ENCODE measurements at regions not wholly inside any gene's neighbourhood (a gene's known extent, or its start where the extent isn't known, plus 50 kb on each side); places are given as distances from the start of the nearest gene placed in this dataset.
A peak's percentile ranks its signal among the peaks of the same experiment; 100 is the strongest.

- DNase-seq (ENCODE audit: low read depth): no peak
- H3K4me3 ChIP-seq (ENCODE audit: low read depth, low read length): no peak overlapping the region
- TF ChIP-seq CTCF (IDR thresholded peaks at IDR 0.05; ENCODE audit: insufficient read depth, low read length): no peak
Observed at GRCh38 chr12:88951860-88952561, 371.7 kb upstream of the KITLG start.

GRCh38 chr12:88951177-88951576, 370.9 kb upstream of the KITLG start:
- DNase-seq (ENCODE audit: low read depth): no peak

GRCh38 chr12:88947486-88948043, 367.3 kb upstream of the KITLG start:
- no peak overlapping the region for H3K4me3 ChIP-seq (ENCODE audit: low read depth, low read length)
- TF ChIP-seq CTCF (IDR thresholded peaks at IDR 0.05; ENCODE audit: insufficient read depth, low read length): no peak
- no peak for DNase-seq (ENCODE audit: low read depth)

More at GRCh38 chr12:88951177-88951576, 370.9 kb upstream of the KITLG start:
- no peak for TF ChIP-seq CTCF (IDR thresholded peaks at IDR 0.05; ENCODE audit: insufficient read depth, low read length)
- no peak overlapping the region for H3K4me3 ChIP-seq (ENCODE audit: low read depth, low read length)

- DNase-seq (ENCODE audit: low read depth): peak; percentile 90
- H3K4me3 ChIP-seq (ENCODE audit: low read depth, low read length): no peak overlapping the region
- TF ChIP-seq CTCF (IDR thresholded peaks at IDR 0.05; ENCODE audit: insufficient read depth, low read length): peak; percentile 26
Observed at GRCh38 chr12:88946372-88946997, 366.2 kb upstream of the KITLG start.

- no peak for TF ChIP-seq CTCF (IDR thresholded peaks at IDR 0.05; ENCODE audit: insufficient read depth, low read length)
- DNase-seq (ENCODE audit: low read depth): peak; percentile 88
Observed at GRCh38 chr12:88945051-88945732, 364.9 kb upstream of the KITLG start.

GRCh38 chr12:88944397-88944796, 364.1 kb upstream of the KITLG start:
- TF ChIP-seq CTCF (IDR thresholded peaks at IDR 0.05; ENCODE audit: insufficient read depth, low read length): no peak
- peak; percentile 52 for DNase-seq (ENCODE audit: low read depth)
- H3K4me3 ChIP-seq (ENCODE audit: low read depth, low read length): no peak overlapping the region

More at GRCh38 chr12:88945051-88945732, 364.9 kb upstream of the KITLG start:
- no peak overlapping the region for H3K4me3 ChIP-seq (ENCODE audit: low read depth, low read length)
